ENCODE measurements at regions not wholly inside any gene's neighbourhood (a gene's known extent, or its start where the extent isn't known, plus 50 kb on each side); places are given as distances from the start of the nearest gene placed in this dataset.

DNA sequence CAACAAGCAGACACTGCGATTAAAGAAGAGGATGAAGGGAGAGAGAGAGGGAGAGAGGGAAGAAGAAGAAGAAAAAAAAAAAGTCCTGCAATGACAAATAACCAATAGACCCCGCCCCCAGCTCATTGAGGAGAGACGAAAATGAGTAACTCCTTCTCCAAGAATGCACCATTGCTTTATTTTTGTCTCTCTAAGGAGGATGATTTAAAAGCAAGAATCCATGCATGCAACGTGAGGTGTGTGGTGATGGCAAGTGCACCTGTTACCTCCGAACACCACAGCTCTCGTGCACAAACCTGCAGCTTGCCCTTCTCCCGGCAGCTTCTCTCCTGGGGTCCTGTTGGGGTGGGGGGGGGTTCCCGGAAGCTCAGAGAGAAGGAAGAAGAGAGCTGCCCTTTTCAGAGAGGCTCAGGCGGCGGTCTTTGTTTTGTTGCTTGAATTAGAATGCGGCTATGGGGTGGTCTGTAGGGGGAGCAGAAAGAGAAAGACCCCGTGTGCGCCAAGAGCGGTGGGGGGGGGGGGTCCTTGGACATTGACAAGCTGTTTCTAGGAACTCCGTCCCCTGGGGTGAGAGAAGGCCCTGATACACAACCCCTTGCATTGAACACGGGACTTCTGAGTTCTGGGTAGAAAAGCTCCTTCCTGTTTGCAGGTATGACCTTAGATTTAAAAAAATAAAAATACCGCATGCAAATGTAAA, 100.7 kb downstream of the CRLF2 start:
- WGBS, 2 donors = 3 to 4% methylated on average over 17 of the region's 17 CpGs
- H3K27me3 ChIP-seq = peaks cover 0 to 69% (median 41%) of the 10 kb centered on the region in 7 donors
- no peaks in the 10 kb centered on the region for H3K4me1 ChIP-seq
- H3K9me3 ChIP-seq = no peaks in the 10 kb centered on the region
- H3K27ac ChIP-seq = no peak overlapping the region
- no peak overlapping the region for H3K4me3 ChIP-seq
- intact Hi-C loops (cut with DNase I) = no loop called here
- H3K36me3 ChIP-seq = no peaks in the 10 kb centered on the region
- TF ChIP-seq CTCF (IDR thresholded peaks at IDR 0.05) = no peak
- DNase-seq (no peak), ATAC-seq (no peak)

DNA sequence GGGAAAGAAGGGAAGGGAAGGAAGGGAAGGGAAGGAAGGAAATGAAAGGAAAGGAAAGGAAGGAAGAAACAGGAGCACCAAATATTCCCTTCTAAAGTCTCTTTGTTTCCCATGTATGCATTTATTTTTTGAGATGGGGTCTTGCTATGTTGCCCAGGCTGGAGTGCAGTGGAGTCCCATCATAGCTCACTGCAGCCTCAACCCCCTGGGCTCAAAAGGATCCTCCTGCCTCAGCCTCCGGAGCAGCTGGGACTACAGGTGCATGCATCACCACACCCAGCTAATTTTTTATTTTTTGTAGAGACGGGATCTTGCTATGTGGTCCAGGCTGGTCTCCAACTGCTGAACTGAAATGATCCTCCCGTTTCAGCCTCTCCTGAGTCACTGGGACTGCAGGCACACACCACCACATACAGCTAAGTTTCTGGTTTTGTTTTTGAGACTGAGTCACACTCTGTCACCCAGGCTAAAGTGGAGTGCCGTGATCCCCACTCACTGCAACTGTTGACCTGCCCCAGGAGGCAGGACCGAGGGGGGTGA, 102.8 kb downstream of the CRLF2 start:
- H3K9me3 ChIP-seq = no peaks in the 10 kb centered on the region
- peaks cover 0 to 68% (median 46%) of the 10 kb centered on the region in 7 donors for H3K27me3 ChIP-seq
- TF ChIP-seq CTCF (IDR thresholded peaks at IDR 0.05) = no peak
- no peaks in the 10 kb centered on the region for H3K36me3 ChIP-seq
- H3K27ac ChIP-seq = no peak overlapping the region
- no peaks in the 10 kb centered on the region for H3K4me1 ChIP-seq
- no peak overlapping the region for H3K4me3 ChIP-seq
- intact Hi-C loops (cut with DNase I) = no loop called here
- 82 to 88% methylated on average over 5 of the region's 5 CpGs for WGBS, 2 donors
- no peak for DNase-seq
- no peak for ATAC-seq

GRCh38 chrX:1108501-1109445, 103.7 kb downstream of the CRLF2 start:
- no peak for DNase-seq
- intact Hi-C loops (cut with DNase I) = no loop called here
- TF ChIP-seq CTCF (IDR thresholded peaks at IDR 0.05) = no peak
- H3K4me1 ChIP-seq = no peaks in the 10 kb centered on the region
- no peaks in the 10 kb centered on the region for H3K36me3 ChIP-seq
- ATAC-seq = no peak
- peaks cover 0 to 63% (median 39%) of the 10 kb centered on the region in 7 donors for H3K27me3 ChIP-seq
- no peak overlapping the region for H3K27ac ChIP-seq
- no peak overlapping the region for H3K4me3 ChIP-seq
- H3K9me3 ChIP-seq = no peaks in the 10 kb centered on the region
- 8 to 26% methylated on average over 18 to 21 of the region's 21 CpGs for WGBS, 2 donors

GRCh38 chrX:1106478-1107210, 105.8 kb downstream of the CRLF2 start:
- Histone ChIP-seq H3K9me3 (no peaks in the 10 kb centered on the region), H3K4me1 (no peaks in the 10 kb centered on the region), H3K4me3 (no peak overlapping the region), H3K27me3 (peaks cover 0 to 46% (median 21%) of the 10 kb centered on the region in 7 donors), H3K36me3 (no peaks in the 10 kb centered on the region), H3K27ac (no peak overlapping the region)
- WGBS, 2 donors = 18 to 27% methylated on average over 8 of the region's 8 CpGs
- TF ChIP-seq CTCF (IDR thresholded peaks at IDR 0.05) = no peak
- intact Hi-C loops (cut with DNase I) = no loop called here
- no peak for DNase-seq
- ATAC-seq = no peak
